Liver (tissue), 8 donors: ENCODE measurements at regions not wholly inside any gene's neighbourhood (a gene's known extent, or its start where the extent isn't known, plus 50 kb on each side); places are given as distances from the start of the nearest gene placed in this dataset.

Experiments
- DNase-seq: peaks from one replicate; pipeline ENCODE4 v3.0.0-alpha.2; 2017; ENCODE audit warnings: low spot score
- H3K27ac ChIP-seq, 2 donors: one replicate each; pipeline ENCODE4 v1.7.0; 2013; ENCODE audit warnings: inconsistent platforms in 2 of 2, low read length in 2 of 2, control low read depth in 1 of 2, low read depth in 1 of 2, mild to moderate bottlenecking in 1 of 2
- H3K27me3 ChIP-seq, 4 donors: one replicate each; pipeline versions ENCODE4 v1.6.1 to v1.7.0; 2013; ENCODE audit warnings: low read length in 3 of 4, inconsistent platforms in 1 of 4, mild to moderate bottlenecking in 1 of 4, moderate library complexity in 1 of 4; ENCODE audit not compliant: control insufficient read depth in 4 of 4, insufficient read depth in 4 of 4
- H3K36me3 ChIP-seq, 4 donors: one replicate each; pipeline versions ENCODE4 v1.6.1 to v1.7.0; 2013; ENCODE audit warnings: low read length in 3 of 4, mild to moderate bottlenecking in 3 of 4, low read depth in 1 of 4, moderate library complexity in 1 of 4; ENCODE audit not compliant: control insufficient read depth in 4 of 4, insufficient read depth in 3 of 4
- H3K4me1 ChIP-seq, 4 donors: one replicate each; pipeline versions ENCODE4 v1.6.1 to v1.7.0; 2013; ENCODE audit warnings: low read length in 3 of 4, mild to moderate bottlenecking in 3 of 4, moderate library complexity in 1 of 4; ENCODE audit not compliant: control insufficient read depth in 4 of 4, insufficient read depth in 4 of 4
- H3K4me3 ChIP-seq, 3 donors: one replicate each; pipeline versions ENCODE4 v1.6.1 to v1.7.0; 2013; ENCODE audit warnings: low read length in 3 of 3, control low read depth in 1 of 3, low read depth in 1 of 3, mild to moderate bottlenecking in 1 of 3
- H3K9ac ChIP-seq, 2 donors: one replicate each; pipeline ENCODE4 v1.7.0; 2013; ENCODE audit warnings: low read length in 2 of 2, mild to moderate bottlenecking in 2 of 2, moderate library complexity in 2 of 2, control low read depth in 1 of 2, low read depth in 1 of 2
- H3K9me3 ChIP-seq, 4 donors: one replicate each; pipeline versions ENCODE4 v1.6.1 to v1.7.0; 2013; ENCODE audit warnings: low read length in 3 of 4; ENCODE audit not compliant: control insufficient read depth in 4 of 4
- ATF3 ChIP-seq: IDR thresholded peaks from 2 replicates; pipeline ENCODE4 v1.6.1; 2016; ENCODE audit warnings: antibody characterized with exemption
- CTCF ChIP-seq: fragments of 150-350 bp; IDR thresholded peaks from 2 replicates; pipeline ENCODE4 v1.5.1; 2017; ENCODE audit warnings: improper control_type of control experiment, low read depth, low read length; ENCODE audit not compliant: missing input control
- FOXA2 ChIP-seq: IDR thresholded peaks from 2 replicates; pipeline ENCODE4 v1.6.1; 2016; ENCODE audit warnings: antibody characterized with exemption
- GABPA ChIP-seq, 2 donors: IDR thresholded peaks in 1 of 2; conservative IDR thresholded peaks in 1 of 2; 2 replicates each; pipeline ENCODE4 v1.6.1; 2016; ENCODE audit warnings: antibody characterized with exemption in 2 of 2, mild to moderate bottlenecking in 1 of 2, moderate library complexity in 1 of 2
- HNF4A ChIP-seq, 2 donors: conservative IDR thresholded peaks; 2 replicates each; pipeline ENCODE4 v1.6.1; 2016; ENCODE audit warnings: antibody characterized with exemption in 2 of 2, mild to moderate bottlenecking in 2 of 2
- HNF4G ChIP-seq: IDR thresholded peaks from 2 replicates; pipeline ENCODE4 v1.6.1; 2016; ENCODE audit warnings: antibody characterized with exemption
- MAX ChIP-seq: IDR thresholded peaks from 2 replicates; pipeline ENCODE4 v1.6.1; 2016; ENCODE audit warnings: antibody characterized with exemption
- NR2F2 ChIP-seq: IDR thresholded peaks from 2 replicates; pipeline ENCODE4 v1.6.1; 2016; ENCODE audit warnings: antibody characterized with exemption
- RAD21 ChIP-seq, 2 donors: IDR thresholded peaks; 2 replicates each; pipeline ENCODE4 v1.6.1; 2016; ENCODE audit warnings: antibody characterized with exemption in 2 of 2, mild to moderate bottlenecking in 2 of 2
- REST ChIP-seq: IDR thresholded peaks from 2 replicates; pipeline ENCODE4 v1.6.1; 2016; ENCODE audit warnings: antibody characterized with exemption, mild to moderate bottlenecking
- RXRA ChIP-seq, 2 donors: IDR thresholded peaks; 2 replicates each; pipeline ENCODE4 v1.6.1; 2017 to 2018; ENCODE audit warnings: antibody characterized with exemption in 2 of 2, mild to moderate bottlenecking in 1 of 2
- YY1 ChIP-seq: IDR thresholded peaks from 2 replicates; pipeline ENCODE4 v1.6.1; 2016; ENCODE audit warnings: antibody characterized with exemption, mild to moderate bottlenecking
- ZBTB33 ChIP-seq: IDR thresholded peaks from 2 replicates; pipeline ENCODE4 v1.6.1; 2016; ENCODE audit warnings: antibody characterized with exemption
- WGBS: extraction: QIAGEN DNeasy Blood & Tissue Kit; methylation state at CpG from one replicate; pipeline ENCODE4 v1.1.7; 2013; 5-methylcytosine and 5-hydroxymethylcytosine counted together
- donor health status: healthy.
- donor health status: healthy.
- donor health status: healthy.
- donor health status: healthy.
- donor health status: healthy.

GRCh38 chr1:37243368-37244082 lies 209.2 kb upstream of the GRIK3 start:
- WGBS, result 58% methylated on average over 12 of the region's 12 CpGs
- Histone ChIP-seq H3K9me3 (no peaks in the 10 kb centered on the region), H3K9ac (no peak overlapping the region), H3K27me3 (peaks cover 0 to 4% (median 0%) of the 10 kb centered on the region in 4 donors), H3K27ac (no peak overlapping the region), H3K36me3 (no peaks in the 10 kb centered on the region), H3K4me1 (no peaks in the 10 kb centered on the region), H3K4me3 (no peak overlapping the region)
- no peak for DNase-seq
- no peak for TF ChIP-seq FOXA2

GRCh38 chr1:37244083-37244480 lies 209.8 kb upstream of the GRIK3 start:
- Histone ChIP-seq H3K4me3 (no peak overlapping the region), H3K4me1 (no peaks in the 10 kb centered on the region), H3K27ac (no peak overlapping the region), H3K9me3 (no peaks in the 10 kb centered on the region), H3K36me3 (no peaks in the 10 kb centered on the region), H3K9ac (no peak overlapping the region), H3K27me3 (peaks cover 0 to 3% (median 0%) of the 10 kb centered on the region in 4 donors)
- no peak for DNase-seq
- 70% methylated on average over 6 of the region's 6 CpGs for WGBS
- TF ChIP-seq HNF4A (conservative IDR thresholded peaks at IDR 0.05) (no peak), HNF4G (no peak), MAX (no peak), GABPA (IDR thresholded peaks at IDR 0.05 in 1 of 2, conservative IDR thresholded peaks at IDR 0.05 in 1 of 2) (no peak)

- Histone ChIP-seq H3K4me1 (no peaks in the 10 kb centered on the region), H3K9ac (no peak overlapping the region), H3K27ac (no peak overlapping the region), H3K4me3 (no peak overlapping the region), H3K36me3 (no peaks in the 10 kb centered on the region), H3K27me3 (peaks cover 0 to 3% (median 0%) of the 10 kb centered on the region in 4 donors), H3K9me3 (no peaks in the 10 kb centered on the region)
- TF ChIP-seq HNF4A (conservative IDR thresholded peaks at IDR 0.05) (no peak), FOXA2 (no peak), REST (no peak), YY1 (no peak)
- 72% methylated on average over 3 of the region's 3 CpGs for WGBS
- DNase-seq, result no peak
Measured at GRCh38 chr1:37244815-37245214, 210.5 kb upstream of the GRIK3 start.

- Histone ChIP-seq H3K9ac (no peak overlapping the region), H3K4me1 (no peaks in the 10 kb centered on the region), H3K27ac (no peak overlapping the region), H3K4me3 (no peak overlapping the region), H3K27me3 (peaks cover 0 to 3% (median 0%) of the 10 kb centered on the region in 4 donors), H3K9me3 (no peaks in the 10 kb centered on the region), H3K36me3 (no peaks in the 10 kb centered on the region)
- DNase-seq, result no peak
- WGBS, result 54% methylated on average over 6 of the region's 6 CpGs
- TF ChIP-seq RAD21 (IDR thresholded peaks at IDR 0.05) (no peak), RXRA (IDR thresholded peaks at IDR 0.05) (no peak), CTCF (no peak), NR2F2 (no peak), ZBTB33 (no peak), MAX (no peak), ATF3 (no peak)
Measured at GRCh38 chr1:37246631-37247030, 212.3 kb upstream of the GRIK3 start.
